NCI-H1417 (cell line): ENCODE measurements at regions not wholly inside any gene's neighbourhood (a gene's known extent, or its start where the extent isn't known, plus 50 kb on each side); places are given as distances from the start of the nearest gene placed in this dataset.

Source experiments
- DNase-seq, 3 experiments: peaks; one replicate each; lab custom pipeline; 2025; lab: John Stamatoyannopoulos, UW

DNA sequence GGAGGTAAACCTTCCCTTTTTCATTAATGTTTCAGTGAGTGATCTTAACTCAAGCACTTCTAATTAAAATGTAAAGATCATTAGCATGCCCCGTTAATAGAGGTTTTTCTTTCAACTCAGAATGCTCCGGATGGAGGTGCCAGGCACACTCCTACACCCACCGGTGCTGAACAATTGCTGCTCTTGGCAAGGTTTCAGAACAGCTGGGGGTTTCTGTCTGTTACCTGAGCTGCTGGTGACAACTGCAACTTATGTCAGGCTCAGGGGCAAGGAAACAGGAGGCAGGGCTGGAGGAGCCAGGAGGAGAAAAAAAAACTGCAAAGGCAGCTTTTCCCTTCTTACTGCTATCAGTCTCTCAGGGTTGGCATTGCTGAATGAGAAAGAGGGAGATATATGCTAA is 250.1 kb downstream of the DIPK2A start:
- DNase-seq, result peak in 2 of 3 experiments; percentile 52 to 83

DNA sequence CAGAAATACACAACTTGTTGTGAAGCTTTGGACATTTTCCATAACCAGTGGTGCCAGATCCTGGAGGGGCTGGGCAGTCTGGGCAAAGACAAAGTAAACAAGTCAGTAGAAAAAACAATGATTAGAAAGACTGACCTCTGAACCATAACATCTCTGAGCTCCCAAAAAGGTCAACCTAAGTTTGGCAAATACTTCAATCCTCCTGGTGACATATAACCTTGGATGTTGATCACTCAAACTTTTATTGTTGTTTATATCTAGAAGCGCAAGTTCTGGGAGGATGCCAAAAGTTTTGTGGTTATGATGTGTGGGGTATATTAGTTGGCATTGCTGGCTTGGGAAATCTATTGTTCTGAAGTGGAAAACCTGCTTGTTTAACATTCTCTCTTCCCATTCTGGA is 257.7 kb downstream of the DIPK2A start:
- DNase-seq, result no peak

DNA sequence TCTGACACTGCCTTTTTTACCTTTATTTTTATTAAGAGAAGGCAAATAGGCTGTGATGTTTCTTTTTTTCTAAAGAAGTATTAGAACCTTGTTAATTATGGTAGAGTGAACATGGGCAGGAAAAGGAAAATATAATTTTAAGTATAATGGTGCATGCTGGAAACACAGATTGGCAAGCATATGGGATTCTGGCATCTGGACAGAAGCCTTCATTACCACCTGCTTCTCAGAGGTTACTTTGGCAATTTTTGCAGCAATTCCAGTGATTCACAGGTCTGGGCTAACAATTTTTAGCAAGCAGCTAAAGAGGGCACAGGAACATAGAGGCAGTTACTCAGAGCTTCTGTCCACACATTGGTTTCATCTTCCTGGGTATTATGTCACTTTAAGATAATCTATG is 258.3 kb downstream of the DIPK2A start:
- DNase-seq, result no peak

DNA sequence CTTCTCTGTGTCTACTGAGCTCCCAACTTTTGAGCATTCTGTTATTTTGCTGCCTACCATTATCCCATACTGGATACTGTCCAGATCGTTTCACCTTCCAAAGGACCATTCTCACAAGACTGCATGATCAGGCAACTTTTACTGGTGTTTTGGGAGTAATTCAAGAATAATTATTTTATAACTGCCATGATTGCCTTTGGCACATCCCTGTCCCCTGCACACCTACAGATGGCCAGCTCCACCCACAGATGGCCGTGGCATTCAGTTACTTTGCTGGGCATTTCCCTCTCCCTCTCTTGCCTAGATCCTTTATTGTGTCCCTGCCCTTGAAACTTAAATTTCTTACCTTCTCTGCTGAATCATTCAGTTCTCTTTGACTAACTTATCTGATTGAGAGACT is 263.9 kb downstream of the DIPK2A start:
- no peak for DNase-seq

DNA sequence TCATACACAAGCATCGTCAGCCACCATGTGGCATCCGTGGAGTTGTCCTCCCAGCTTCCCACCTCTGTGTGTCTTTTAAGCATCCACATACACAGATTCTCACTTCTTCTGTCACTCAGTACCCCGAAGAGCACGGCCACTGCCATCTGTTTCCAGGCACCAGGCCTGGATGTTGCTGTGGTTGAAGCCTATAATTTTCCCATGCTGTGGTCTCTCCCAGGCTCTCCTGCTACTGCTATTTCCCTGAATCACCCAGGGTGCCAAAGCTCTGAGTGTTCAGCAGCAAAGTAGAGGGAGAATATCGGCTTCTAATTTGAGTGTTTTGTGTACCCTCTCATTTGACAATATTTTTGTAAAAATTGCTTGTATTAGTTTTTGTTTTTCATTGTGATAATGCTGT is 265.7 kb downstream of the DIPK2A start:
- DNase-seq, result peak in 2 of 3 experiments; percentile 37 to 74

DNA sequence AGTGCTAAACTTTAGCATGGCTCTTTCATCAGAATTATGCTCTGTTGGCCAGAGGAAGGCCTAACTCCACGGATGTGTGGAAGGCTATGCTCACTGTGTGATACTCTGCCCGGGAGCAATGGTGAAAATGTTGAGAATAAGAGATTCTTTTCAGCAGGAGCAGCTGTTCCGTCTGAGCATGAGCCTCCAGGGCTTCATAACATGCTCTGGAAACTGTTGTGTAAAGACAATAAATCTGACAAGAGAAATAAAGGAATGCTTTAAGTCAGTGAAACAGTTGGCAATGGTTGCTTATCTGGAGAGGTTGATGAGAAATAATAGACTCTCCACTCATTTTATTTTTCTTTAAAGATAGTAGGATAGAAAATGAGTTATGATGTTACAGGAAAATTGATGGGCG is 269.8 kb downstream of the DIPK2A start:
- DNase-seq, result peak in 2 of 3 experiments; percentile 3 to 65

DNA sequence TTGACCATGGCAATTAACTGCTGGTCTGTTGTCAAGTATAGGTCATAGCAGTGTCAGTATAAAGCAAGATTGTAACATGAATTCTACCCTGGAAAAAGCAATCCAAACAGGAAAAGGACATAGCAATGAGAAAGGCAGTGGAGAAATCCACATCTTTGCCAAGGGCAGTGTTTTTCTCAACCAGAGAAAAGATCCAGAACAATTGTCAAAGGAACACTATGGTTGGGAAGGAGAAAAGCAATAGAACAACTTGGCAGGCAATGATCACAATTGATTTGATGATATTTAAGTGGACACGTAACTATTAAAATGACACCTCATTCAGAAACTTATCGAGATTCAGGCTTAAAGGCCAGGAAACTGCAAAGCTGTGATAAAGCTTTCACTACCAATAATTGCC is 271.1 kb downstream of the DIPK2A start:
- peak in 1 of 3 experiments; percentile 20 for DNase-seq

DNA sequence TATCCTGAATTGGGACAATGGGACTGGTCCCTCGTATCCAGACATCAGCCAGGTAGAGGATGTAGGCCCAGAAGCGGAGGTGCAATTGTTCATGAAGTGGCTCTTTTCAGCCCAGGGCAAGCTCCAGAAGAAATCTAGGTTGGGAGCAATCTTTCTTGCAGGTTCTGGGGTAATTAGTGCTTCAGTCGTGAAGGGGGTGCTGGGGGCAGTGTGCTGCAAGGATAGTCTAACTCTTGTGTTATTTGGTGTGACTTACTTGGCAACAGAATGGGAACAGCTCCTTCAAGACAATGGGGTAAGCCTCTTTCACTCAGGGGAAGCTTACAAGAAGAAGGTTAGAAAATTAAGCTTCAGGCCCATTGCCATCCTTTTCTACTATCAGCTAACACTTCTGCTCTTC is 273.0 kb downstream of the DIPK2A start:
- no peak for DNase-seq

DNA sequence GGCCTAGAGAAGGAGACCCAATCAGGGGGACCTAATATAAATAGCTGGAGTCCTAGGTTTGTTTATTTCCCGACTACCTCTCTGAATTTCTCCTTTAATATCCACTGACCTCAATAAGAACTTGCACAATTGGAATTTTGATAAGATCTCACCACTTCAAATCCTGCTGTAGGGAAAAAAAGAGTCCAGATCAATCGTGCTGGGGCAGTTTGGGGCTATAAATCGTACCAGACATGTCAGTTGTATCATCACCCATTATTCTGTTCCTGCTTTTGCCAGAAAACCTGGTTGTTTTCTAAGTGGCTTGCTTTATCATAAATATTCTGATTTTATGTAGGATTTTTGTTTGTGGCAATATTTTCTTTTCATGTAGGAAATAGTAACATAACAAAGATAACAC is 281.3 kb downstream of the DIPK2A start:
- no peak for DNase-seq

DNA sequence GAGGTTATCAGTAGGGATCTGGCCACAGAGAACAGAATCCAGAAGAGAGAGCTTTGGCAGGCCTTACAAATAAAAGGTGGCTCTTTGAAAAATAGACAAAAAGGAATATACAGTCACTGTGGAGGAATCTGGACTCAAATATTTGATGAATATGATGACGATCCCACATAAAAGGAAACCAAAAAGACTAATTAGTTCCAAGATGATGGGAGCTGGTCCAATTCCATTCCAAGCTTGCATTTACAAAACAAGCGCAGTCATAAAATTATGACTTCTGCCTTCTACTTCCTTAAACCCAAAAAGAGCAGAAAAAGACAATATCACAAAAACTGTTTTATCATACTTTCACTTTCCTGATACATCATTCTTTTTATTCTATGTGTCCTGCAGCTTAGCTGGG is 285.8 kb downstream of the DIPK2A start:
- DNase-seq, result no peak

DNA sequence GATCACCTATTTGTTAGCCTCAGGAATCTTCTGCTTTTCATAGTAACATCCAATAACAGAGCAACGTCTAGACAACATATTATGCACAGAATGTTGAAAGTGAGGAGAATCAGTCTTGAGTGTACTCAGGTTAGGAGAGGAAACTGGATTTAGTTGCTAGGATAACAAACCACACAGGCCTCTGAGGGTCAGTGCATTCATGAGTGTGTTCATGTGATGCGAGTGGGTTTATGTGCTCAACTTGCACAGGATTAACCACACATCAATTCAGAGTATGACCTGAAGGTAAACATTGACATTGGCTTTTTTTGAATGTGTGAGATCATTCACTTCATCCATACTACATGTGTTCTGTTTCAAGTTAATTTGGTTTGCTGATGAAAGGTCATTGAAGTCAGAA is 287.6 kb downstream of the DIPK2A start:
- peak in 2 of 3 experiments; percentile 18 to 79 for DNase-seq

DNA sequence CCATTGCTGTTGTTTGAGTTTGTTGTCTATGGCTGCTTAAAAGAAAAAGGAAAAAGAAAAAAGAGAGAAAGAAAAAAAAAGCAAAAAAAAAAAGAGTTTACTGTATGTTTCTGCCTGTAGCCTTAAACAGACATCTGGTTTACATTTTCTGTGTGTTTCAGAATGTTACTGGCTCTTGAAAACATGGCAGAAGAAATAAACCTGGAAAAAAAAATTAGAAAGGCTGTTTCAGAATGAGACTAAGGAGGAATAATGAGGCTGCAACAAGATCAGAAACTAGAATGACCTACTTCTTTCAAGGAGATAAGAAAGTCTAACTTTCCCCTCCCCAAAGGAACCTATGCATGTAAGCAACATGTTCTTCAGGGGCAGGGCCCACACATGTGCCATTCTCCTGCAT is 292.1 kb downstream of the DIPK2A start:
- no peak for DNase-seq

DNA sequence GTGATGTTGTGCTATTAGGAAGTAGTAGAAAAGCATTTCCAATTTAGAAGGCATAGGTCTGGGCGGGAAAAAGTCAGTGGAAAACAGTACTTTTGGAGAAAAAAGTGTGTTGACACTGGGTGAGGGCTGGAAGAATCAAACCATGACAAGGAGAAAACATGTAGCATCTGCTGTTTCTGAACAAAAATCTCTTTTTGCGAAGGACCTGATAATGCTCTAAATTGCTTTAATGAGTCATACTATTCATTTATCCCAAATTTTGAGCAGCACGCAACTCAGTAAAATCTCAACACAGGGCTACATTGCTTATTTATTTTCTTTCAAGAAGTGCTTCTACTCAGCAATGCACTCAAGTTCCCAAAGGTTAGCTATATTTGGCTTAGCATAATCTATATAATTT is 292.7 kb downstream of the DIPK2A start:
- no peak for DNase-seq

DNA sequence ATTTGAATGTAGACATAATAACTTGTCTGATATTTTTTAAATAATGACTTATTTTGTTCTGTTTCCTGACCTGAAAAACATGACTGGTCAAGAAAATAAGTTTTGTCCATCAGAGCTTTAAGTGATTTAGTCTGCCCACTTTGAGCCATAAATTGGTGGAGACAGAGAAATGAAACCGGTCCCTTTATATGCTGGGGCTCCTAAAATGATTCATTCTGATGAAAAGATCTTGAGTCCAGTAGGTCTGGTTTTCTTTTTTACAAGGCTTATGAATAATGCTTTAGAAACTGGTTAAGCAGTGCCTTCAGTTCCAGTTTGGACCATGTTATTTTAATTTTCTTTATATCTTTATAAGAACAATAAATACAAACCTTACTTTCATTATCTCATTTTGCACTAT is 293.2 kb downstream of the DIPK2A start:
- DNase-seq, result no peak

DNA sequence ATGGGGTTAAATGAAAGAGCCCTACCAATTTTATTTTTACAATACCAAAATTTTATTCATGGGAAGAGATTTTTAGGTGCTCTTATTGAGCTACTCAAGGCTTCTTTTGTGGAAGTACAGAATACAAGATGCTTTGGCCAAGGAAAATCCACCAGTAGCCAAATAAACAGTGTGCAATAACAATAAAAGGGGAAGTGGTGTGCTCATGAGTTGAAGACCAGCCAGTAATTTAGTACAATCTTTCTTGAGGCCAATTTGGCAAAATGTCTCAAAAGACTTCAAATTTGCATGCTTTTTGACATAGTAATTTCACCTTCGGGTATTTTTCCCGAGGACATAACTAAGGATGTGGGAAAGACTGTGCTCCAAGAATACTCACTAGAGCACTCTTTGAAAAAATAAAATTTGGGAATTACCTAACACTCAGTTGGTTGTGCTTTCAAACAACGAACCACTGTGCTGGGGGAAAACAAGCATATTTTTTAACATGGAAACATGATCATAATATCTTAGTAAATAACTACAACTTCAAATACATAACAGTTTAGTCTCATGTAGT is 294.0 kb downstream of the DIPK2A start:
- DNase-seq, result no peak

DNA sequence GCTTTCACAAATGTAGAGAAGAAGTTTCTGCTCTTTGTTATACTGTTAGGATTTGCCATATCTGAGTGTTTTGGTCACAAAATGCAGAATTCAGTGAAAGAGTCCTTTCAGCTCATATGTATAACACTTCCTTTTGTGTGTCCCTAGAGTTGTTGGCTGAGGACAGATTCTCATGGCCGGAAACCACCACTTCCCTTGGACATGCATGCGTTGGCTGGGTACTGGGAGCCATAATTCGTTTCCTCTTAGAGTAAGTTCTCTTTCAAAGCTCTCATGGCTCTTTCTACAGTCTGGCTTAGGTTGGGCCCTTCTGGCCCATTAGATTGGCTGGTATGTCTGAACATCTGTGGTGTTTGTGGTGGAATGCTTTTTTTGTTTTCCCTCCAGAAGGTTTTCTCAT is 298.5 kb downstream of the DIPK2A start:
- DNase-seq, result no peak

DNA sequence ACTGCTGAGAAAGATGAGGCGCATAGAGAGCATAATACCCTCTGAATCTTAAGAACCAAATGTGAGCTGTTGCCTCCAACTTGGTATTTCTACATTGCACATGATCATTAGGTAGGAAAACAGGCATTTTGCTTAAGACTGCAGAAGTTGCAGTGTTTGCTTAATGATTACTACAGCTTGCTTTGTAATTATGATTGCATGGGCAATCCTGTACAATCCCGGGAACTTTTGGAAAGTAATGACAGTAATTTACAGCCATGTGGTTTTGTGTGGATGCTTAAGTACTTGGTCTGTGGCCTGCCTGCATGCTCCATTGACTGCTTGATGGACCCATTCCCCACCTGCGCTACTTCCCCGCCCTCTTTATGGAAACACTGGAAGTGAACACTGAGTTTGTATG is 301.1 kb downstream of the DIPK2A start:
- peak; percentile 72 to 94 (median 81) for DNase-seq

DNA sequence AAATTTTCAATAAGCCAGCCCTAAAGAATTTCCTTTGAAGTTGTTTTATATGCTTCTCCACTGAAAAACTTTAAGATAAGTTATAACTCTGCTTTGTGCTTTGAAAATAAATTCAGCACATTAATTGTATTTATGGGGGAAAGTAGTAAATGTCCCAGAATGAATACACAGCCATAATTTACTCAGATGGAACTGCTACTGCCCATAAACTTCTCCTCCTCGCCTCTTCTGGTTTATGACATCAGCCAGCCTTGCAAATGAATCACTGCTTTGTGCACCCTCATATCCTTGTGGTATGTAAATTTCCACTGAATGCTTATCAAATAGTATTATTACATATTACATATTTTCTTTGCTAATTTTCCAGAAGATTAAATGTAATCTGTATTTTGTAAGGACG is 302.0 kb downstream of the DIPK2A start:
- DNase-seq, result no peak

DNA sequence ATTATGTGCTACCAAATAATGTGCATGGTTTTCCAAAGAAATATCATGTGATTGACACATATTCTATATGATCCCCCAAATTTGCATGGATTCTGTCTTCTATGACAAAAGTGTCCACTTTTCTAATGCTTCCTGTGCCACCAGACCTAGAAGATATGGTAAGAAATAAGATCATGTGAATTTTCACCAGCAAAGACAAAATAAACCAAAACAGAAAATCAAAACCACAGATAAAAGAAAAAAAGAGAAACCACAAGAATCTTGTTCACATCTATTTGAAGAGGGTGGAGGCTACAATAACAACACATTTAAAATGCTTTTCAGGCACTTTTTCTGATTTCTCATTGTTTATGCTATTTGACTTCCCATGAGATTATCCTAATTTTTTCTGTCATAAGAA is 303.4 kb downstream of the DIPK2A start:
- DNase-seq, result no peak

DNA sequence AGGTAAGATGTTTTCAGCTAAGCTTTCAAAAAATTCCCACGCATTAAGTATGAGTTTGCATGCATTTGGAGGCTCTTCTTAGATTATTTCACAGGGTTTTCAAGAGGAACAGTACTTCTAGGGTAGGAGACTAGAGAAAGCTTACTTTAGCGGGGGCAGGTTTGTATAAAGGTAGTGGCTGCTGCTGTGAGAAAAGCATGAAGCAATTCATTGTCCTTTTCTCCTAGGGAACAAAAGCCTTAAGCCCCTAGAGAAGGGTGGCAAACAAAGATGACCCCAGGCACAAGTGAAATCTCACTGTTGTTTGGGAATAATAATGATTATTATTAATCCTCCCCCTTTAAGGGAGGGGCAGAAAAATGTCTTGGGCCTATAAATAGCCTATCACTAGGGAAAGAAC is 310.7 kb downstream of the DIPK2A start:
- no peak for DNase-seq

DNA sequence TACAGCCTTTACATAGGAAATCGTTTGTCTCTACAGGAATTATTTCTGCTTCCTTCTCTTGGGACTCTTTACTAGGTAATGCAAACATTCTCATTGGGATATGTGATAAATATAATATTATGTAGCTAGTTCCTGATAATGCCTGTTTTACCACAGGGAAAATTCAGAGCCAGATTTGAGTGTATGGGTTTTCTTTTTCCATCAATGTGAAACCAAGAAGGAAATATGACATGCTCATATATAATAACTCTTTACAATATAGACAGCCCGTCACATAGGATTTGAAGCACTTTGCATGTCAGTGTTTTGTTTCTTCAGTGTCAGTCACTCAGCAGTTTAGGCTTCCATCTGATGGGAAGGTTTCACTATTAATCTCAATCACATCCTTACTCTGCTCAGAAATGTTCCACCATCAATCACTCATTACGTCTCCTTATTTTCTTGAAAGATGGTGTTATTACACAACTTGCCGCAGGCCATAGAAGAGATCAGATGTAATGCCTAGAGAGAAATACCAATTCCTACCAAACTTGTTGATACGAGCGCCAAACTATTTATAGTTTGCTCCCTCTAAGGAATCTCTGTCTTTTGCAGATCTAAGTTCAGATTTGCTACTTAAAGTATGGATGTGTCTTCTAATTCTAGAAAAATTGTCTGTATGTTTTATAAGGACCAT is 314.8 kb downstream of the DIPK2A start:
- no peak for DNase-seq

DNA sequence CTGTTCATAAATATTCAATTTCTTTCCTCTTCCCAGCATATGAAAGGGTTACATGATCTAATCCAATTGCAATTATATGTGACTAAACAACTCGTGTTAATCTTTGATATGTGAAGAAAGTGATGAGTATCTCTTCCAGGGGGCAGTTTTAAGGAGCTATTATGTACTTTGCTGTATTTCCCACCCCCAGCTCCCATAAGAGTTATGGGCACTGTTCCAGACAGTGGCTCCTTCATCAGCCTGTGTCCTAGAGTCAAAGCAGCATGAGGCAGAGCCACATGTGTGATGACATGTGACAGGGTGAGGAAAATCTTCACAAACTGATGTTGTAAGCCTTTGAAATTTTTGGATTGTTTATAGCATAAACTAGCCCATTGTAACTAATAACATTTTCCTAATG is 315.4 kb downstream of the DIPK2A start:
- no peak for DNase-seq

DNA sequence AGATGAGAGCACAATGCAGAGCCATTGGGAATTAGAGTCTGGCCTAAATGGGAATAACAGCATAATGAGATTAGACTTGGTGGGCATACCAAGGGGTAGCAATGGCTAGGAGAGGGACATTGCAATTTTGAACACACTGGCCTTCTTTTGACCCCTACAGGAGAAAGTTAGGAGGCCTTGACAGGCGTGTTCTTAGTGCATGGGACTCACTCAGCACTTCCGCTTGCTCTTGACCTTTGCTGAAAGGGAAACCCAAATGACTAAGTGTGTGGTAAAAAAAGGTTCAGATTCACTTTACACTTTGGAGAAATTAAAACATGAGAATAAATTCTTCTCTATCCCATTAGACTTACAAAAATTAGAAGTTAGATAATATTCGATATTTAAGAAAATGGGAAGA is 317.4 kb downstream of the DIPK2A start:
- no peak for DNase-seq
